CD14-positive monocyte (primary cell): ENCODE measurements at regions not wholly inside any gene's neighbourhood (a gene's known extent, or its start where the extent isn't known, plus 50 kb on each side); places are given as distances from the start of the nearest gene placed in this dataset.
"Not testable (repeated sequence)": the region's sequence is repeated elsewhere in the genome, so short reads cannot be mapped to it uniquely, and the experiment has no call there.

Experiments used
- DNase-seq, 3 donors: peaks; one replicate each; pipeline ENCODE4 v3.0.0-alpha.2; 2011 to 2022
- H2AFZ ChIP-seq: 2 replicates; pipeline ENCODE4 v1.6.0; 2012; ENCODE audit warnings: mild to moderate bottlenecking, low read depth, low read length, inconsistent platforms; ENCODE audit not compliant: insufficient read depth, poor library complexity, severe bottlenecking
- H3K27ac ChIP-seq, 2 donors: 1 replicate in 1 of 2; 2 replicates in 1 of 2; pipeline ENCODE4 v1.5.1; 2012 to 2013; ENCODE audit warnings: low read length in 2 of 2, control low read depth in 1 of 2, inconsistent platforms in 1 of 2, low read depth in 1 of 2, mild to moderate bottlenecking in 1 of 2
- H3K27me3 ChIP-seq, 2 donors: one replicate each; pipeline versions ENCODE4 v1.6.0 to v1.6.1; 2011 to 2013; ENCODE audit warnings: low read length in 2 of 2; ENCODE audit not compliant: control insufficient read depth in 2 of 2, insufficient read depth in 2 of 2
- H3K36me3 ChIP-seq, 2 donors: replicated peaks in 1 of 2; 1 replicate in 1 of 2; 2 replicates in 1 of 2; pipeline versions ENCODE4 v1.5.1 to v1.6.1; 2012 to 2013; ENCODE audit warnings: low read length in 2 of 2, control low read depth in 1 of 2, inconsistent platforms in 1 of 2, mild to moderate bottlenecking in 1 of 2; ENCODE audit not compliant: insufficient read depth in 2 of 2, control insufficient read depth in 1 of 2
- H3K4me1 ChIP-seq, 2 donors: 1 replicate in 1 of 2; 2 replicates in 1 of 2; pipeline versions ENCODE4 v1.5.1 to v1.6.1; 2012 to 2013; ENCODE audit warnings: low read length in 2 of 2, control low read depth in 1 of 2, inconsistent platforms in 1 of 2, mild to moderate bottlenecking in 1 of 2, moderate library complexity in 1 of 2; ENCODE audit not compliant: insufficient read depth in 2 of 2, control insufficient read depth in 1 of 2
- H3K4me2 ChIP-seq: replicated peaks from 2 replicates; pipeline ENCODE3; 2012; ENCODE audit warnings: low read length, moderate library complexity, mild to moderate bottlenecking; ENCODE audit not compliant: poor library complexity, severe bottlenecking; ENCODE audit errors: extremely low read depth
- H3K4me3 ChIP-seq, 3 experiments: fragments of 200-600 bp in 1 of 3; sonication (generic) in 1 of 3; replicated peaks in 1 of 3; 1 replicate in 2 of 3; 2 replicates in 1 of 3; pipeline ENCODE4 v1.5.1; 2011 to 2013; ENCODE audit warnings: low read length in 3 of 3, mild to moderate bottlenecking in 3 of 3, control low read depth in 2 of 3, low read depth in 2 of 3, inconsistent platforms in 1 of 3, moderate library complexity in 1 of 3
- H3K79me2 ChIP-seq: 2 replicates; pipeline ENCODE4 v1.6.0; 2012; ENCODE audit warnings: mild to moderate bottlenecking, control low read depth, inconsistent platforms, low read length, moderate library complexity; ENCODE audit not compliant: insufficient read depth
- H3K9ac ChIP-seq: 2 replicates; pipeline ENCODE4 v1.6.0; 2017; ENCODE audit warnings: low read length, mild to moderate bottlenecking; ENCODE audit not compliant: insufficient read depth, poor library complexity, severe bottlenecking
- H3K9me3 ChIP-seq, 2 donors: replicated peaks in 1 of 2; 1 replicate in 1 of 2; 2 replicates in 1 of 2; pipeline versions ENCODE4 v1.5.1 to v1.6.1; 2012 to 2013; ENCODE audit warnings: low read length in 2 of 2, control low read depth in 1 of 2; ENCODE audit not compliant: control insufficient read depth in 1 of 2, insufficient read depth in 1 of 2
- H4K20me1 ChIP-seq: 2 replicates; pipeline ENCODE4 v1.6.0; 2012; ENCODE audit warnings: mild to moderate bottlenecking, low read length, control low read depth, moderate library complexity; ENCODE audit not compliant: insufficient read depth
- H3K27ac Mint-ChIP-seq, 7 donors: one replicate each; pipeline ENCODE4 v1.8.0; 2020; ENCODE audit warnings: mild to moderate bottlenecking in 7 of 7, mixed read lengths in 7 of 7, moderate library complexity in 6 of 7, inconsistent platforms in 2 of 7
- H3K27me3 Mint-ChIP-seq, 3 donors: one replicate each; pipeline ENCODE4 v1.8.0; 2021 to 2022; ENCODE audit warnings: low read depth in 3 of 3, mild to moderate bottlenecking in 3 of 3, mixed read lengths in 3 of 3, moderate library complexity in 3 of 3, inconsistent platforms in 1 of 3
- H3K36me3 Mint-ChIP-seq, 2 donors: one replicate each; pipeline ENCODE4 v1.8.0; 2020; ENCODE audit warnings: mixed read lengths in 2 of 2, inconsistent platforms in 1 of 2, mild to moderate bottlenecking in 1 of 2
- H3K4me1 Mint-ChIP-seq: one replicate; pipeline ENCODE4 v1.8.0; 2020; ENCODE audit warnings: mild to moderate bottlenecking, mixed read lengths
- H3K4me3 Mint-ChIP-seq, 2 donors: one replicate each; pipeline ENCODE4 v1.8.0; 2020; ENCODE audit warnings: mild to moderate bottlenecking in 2 of 2, mixed read lengths in 2 of 2, moderate library complexity in 1 of 2
- H3K9me3 Mint-ChIP-seq, 7 donors: one replicate each; pipeline ENCODE4 v1.8.0; 2020 to 2022; ENCODE audit warnings: mixed read lengths in 7 of 7, mild to moderate bottlenecking in 6 of 7, moderate library complexity in 6 of 7, inconsistent platforms in 2 of 7
- WGBS: methylation state at CpG from one replicate; pipeline ENCODE4 v1.1.5; 2013; ENCODE audit warnings: missing lambda C conversion rate; ENCODE audit not compliant: insufficient coverage; 5-methylcytosine and 5-hydroxymethylcytosine counted together
- intact Hi-C, 2 donors: fragments of 100-400 bp; cut with micrococcal nuclease; formaldehyde crosslinking; loops; one replicate each; pipeline versions ENCODE4 v1.15.0 to v1.15.1; 2023

GRCh38 chr12:9543341-9543740, 64.4 kb downstream of the KLRB1 start:
- H3K27ac ChIP-seq, H3K36me3 Mint-ChIP-seq, H3K4me2 ChIP-seq, H3K9me3 ChIP-seq, H3K36me3 ChIP-seq, H3K27me3 Mint-ChIP-seq, DNase-seq, H3K27me3 ChIP-seq, H3K4me1 Mint-ChIP-seq, H3K4me1 ChIP-seq, H3K27ac Mint-ChIP-seq, H3K4me3 ChIP-seq, H4K20me1 ChIP-seq, H3K79me2 ChIP-seq, H3K9me3 Mint-ChIP-seq, H2AFZ ChIP-seq, H3K9ac ChIP-seq, H3K4me3 Mint-ChIP-seq, intact Hi-C loops: not testable (repeated sequence)
- no CpG with 5 or more reads among the region's 5 CpGs for WGBS

DNA sequence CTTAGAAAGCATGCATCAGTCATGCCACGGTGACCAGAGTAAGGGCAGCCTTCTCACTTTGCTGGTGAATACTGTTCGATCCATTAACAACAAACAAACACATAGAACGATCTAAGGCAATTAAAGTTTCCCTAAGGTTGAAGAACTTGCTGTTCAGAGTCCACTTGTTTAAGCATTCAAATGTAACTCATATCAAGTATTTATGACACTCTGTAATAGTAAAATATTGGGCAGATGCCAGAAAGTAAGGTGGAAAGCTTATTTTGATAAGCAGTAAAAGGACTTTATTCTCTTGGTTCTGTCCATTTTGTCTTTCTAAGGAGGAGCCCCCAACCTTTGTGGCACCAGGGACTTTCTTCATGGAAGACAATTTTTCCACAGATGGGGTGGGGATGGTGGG, 64.9 kb downstream of the KLRB1 start:
- H3K36me3 ChIP-seq, H3K9me3 Mint-ChIP-seq, H3K27me3 Mint-ChIP-seq, DNase-seq, H4K20me1 ChIP-seq, H3K4me1 Mint-ChIP-seq, H3K27ac ChIP-seq, H3K4me2 ChIP-seq, H3K9ac ChIP-seq, H3K36me3 Mint-ChIP-seq, H3K9me3 ChIP-seq, intact Hi-C loops, H3K4me1 ChIP-seq, H3K27ac Mint-ChIP-seq, H3K4me3 Mint-ChIP-seq, H3K4me3 ChIP-seq, H3K27me3 ChIP-seq, H2AFZ ChIP-seq, H3K79me2 ChIP-seq: not testable (repeated sequence)
- no CpG with 5 or more reads among the region's 3 CpGs for WGBS

DNA sequence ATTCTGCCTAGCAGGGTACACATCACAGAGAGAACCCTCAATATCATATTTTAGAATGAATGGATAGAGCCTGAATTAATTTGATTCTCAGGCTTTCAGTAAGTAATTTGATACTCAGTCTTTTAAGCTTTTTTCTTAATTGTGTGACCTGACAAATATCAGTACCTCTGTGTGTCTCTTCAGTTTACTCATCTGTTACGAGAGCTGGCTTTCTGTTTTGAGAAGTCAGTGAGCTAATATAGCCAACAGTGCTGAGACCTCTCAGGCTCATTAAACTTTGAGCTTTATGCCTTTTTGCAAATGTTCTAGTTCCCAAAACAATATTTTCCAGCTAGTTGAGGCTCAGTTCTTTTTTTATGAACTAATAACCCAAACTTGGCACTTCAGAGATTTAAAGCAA, 91.8 kb downstream of the KLRB1 start:
- H3K4me3 Mint-ChIP-seq, H4K20me1 ChIP-seq, H3K9me3 ChIP-seq, H3K79me2 ChIP-seq, DNase-seq, H3K4me2 ChIP-seq, H3K4me1 Mint-ChIP-seq, H3K27ac Mint-ChIP-seq, H3K27me3 Mint-ChIP-seq, H3K4me3 ChIP-seq, intact Hi-C loops, H2AFZ ChIP-seq, H3K4me1 ChIP-seq, H3K36me3 ChIP-seq, H3K27ac ChIP-seq, H3K9ac ChIP-seq, H3K36me3 Mint-ChIP-seq, H3K27me3 ChIP-seq, H3K9me3 Mint-ChIP-seq: not testable (repeated sequence)
- WGBS = no CpG with 5 or more reads among the region's 1 CpG

DNA sequence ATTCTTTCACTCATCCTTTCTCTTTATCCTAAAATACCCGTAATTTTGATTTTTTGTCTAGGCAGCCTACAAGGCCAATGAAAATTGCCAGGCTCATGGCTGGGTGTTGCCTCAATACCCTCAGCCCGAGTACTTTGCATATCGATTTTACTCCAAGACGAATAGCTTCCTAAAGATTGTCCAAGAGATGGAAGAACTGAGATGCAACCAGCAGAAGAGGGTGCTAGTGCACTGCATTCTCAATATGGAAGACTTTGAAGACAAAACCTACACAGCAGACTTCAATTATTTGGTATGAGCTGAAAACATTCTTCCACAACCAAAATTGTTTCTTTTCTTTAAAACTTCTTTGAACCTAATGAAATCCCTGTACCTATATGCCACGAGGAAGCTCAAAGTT, 95.0 kb downstream of the KLRB1 start:
- H3K27ac ChIP-seq, H2AFZ ChIP-seq, H3K4me3 Mint-ChIP-seq, H3K27me3 ChIP-seq, H3K27me3 Mint-ChIP-seq, H3K27ac Mint-ChIP-seq, H3K9me3 Mint-ChIP-seq, H3K4me1 Mint-ChIP-seq, H3K36me3 Mint-ChIP-seq, H3K79me2 ChIP-seq, H4K20me1 ChIP-seq, H3K4me3 ChIP-seq, H3K9ac ChIP-seq, H3K4me1 ChIP-seq, H3K9me3 ChIP-seq, intact Hi-C loops, DNase-seq, H3K36me3 ChIP-seq, H3K4me2 ChIP-seq: not testable (repeated sequence)
- no CpG with 5 or more reads among the region's 5 CpGs for WGBS
